GM10266 (cell line): ENCODE measurements at regions not wholly inside any gene's neighbourhood (a gene's known extent, or its start where the extent isn't known, plus 50 kb on each side); places are given as distances from the start of the nearest gene placed in this dataset.
"Not testable (repeated sequence)": the region's sequence is repeated elsewhere in the genome, so short reads cannot be mapped to it uniquely, and the experiment has no call there.

Source experiments
- DNase-seq: peaks from one replicate; pipeline ENCODE4 v3.0.0; 2012; ENCODE audit errors: extremely low spot score
- TF ChIP-seq, protein P1 (sequence below): IDR thresholded peaks from 2 replicates; pipeline ENCODE4 v1.5.1; 2012; ENCODE audit warnings: mild to moderate bottlenecking, low read depth; ENCODE audit not compliant: control insufficient read depth, insufficient read depth; ENCODE audit errors: missing control alignments

DNA sequence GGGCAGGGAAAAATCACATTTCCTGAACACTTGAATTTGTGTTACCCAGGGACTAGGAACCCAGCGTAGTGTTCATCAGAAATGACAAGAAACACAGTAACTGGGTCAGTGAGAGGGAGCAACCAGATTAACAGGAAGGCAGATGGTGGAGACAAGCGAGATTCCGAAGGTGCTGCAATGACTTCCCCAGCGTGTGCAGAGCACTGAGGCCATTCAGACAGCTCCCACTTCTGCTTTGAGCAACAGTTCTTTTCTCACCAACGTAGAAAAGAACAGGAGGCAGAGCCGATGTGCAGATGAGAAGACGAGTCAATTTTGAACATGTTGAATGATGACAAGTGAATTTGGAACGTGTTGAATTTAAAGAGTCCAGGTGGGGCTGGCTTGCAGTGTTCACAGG is 63.1 kb upstream of the IFNGR1 start:
- peak; percentile 31 for DNase-seq
- TF ChIP-seq, protein P1, sequence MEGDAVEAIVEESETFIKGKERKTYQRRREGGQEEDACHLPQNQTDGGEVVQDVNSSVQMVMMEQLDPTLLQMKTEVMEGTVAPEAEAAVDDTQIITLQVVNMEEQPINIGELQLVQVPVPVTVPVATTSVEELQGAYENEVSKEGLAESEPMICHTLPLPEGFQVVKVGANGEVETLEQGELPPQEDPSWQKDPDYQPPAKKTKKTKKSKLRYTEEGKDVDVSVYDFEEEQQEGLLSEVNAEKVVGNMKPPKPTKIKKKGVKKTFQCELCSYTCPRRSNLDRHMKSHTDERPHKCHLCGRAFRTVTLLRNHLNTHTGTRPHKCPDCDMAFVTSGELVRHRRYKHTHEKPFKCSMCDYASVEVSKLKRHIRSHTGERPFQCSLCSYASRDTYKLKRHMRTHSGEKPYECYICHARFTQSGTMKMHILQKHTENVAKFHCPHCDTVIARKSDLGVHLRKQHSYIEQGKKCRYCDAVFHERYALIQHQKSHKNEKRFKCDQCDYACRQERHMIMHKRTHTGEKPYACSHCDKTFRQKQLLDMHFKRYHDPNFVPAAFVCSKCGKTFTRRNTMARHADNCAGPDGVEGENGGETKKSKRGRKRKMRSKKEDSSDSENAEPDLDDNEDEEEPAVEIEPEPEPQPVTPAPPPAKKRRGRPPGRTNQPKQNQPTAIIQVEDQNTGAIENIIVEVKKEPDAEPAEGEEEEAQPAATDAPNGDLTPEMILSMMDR = no peak

DNA sequence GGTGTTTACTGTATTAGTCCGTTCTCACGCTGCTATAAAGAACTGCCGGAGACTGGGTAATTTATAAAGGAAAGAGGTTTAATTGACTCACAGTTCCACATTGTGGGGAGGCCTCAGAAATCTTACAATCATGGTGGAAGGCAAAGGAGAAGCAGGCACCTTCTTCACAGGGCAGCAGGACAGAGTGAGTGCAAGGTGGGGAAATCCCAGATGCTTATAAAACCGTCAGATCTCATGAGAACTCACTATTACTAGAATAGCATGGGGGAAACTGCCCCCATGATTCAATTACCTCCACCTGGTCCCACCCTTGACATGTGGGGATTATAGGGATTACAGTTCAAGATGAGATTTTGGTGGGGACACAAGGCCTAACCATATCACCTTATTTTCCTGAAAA is 60.1 kb upstream of the IFNGR1 start:
- DNase-seq = not testable (repeated sequence)

DNA sequence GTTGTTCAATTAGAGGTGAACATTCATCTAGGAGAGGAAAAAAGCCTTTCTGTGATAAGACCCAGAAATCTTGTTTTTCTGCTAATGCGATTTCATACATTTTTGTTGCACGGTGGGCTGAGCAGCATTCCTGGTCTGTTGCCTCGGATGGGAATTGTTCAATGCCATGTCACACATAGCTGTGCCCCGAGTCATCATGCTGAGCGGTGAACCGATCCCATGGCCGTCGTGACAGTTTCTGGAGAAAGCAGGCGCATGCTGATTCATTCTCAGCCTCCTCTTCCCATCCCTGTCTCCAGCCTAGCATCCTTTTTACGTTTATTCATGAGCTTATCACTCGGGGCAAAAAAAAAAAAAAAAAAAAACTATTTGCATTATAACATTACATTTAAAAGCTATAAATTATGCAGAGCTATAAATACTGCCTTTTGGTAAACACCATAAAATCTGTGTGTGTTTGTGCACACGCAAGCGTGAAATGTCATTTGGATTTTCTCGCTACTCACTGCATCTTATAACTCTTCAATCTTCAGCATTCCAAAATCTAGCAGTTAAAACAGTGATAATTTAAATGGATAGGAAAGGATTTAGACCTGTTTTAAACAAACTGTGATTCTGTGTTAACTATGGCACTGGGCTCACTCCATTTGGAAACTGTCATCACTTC is 58.9 kb upstream of the IFNGR1 start:
- DNase-seq = no peak

DNA sequence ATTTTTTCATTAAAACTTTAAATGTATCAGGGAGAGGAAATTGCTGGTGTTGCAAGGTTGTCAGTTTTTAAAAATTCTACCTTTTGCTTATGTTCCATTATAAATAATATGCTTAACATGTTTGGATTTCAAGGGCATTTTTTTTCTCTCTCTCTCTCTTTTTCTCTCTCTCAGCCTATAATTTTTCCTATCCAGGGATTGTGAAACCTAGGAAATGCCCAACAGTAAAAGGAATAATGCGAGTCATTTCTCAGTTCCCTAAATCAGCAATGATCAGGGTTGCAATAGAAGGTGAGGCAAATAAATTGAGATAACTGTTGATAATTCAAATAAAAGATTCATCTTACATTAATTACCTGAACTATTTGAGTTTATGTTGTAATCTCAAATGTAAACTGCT is 53.2 kb upstream of the IFNGR1 start:
- no peak for DNase-seq

More for the DNA sequence above, 58.9 kb upstream of the IFNGR1 start:
- TF ChIP-seq, protein P1 = no peak

DNA sequence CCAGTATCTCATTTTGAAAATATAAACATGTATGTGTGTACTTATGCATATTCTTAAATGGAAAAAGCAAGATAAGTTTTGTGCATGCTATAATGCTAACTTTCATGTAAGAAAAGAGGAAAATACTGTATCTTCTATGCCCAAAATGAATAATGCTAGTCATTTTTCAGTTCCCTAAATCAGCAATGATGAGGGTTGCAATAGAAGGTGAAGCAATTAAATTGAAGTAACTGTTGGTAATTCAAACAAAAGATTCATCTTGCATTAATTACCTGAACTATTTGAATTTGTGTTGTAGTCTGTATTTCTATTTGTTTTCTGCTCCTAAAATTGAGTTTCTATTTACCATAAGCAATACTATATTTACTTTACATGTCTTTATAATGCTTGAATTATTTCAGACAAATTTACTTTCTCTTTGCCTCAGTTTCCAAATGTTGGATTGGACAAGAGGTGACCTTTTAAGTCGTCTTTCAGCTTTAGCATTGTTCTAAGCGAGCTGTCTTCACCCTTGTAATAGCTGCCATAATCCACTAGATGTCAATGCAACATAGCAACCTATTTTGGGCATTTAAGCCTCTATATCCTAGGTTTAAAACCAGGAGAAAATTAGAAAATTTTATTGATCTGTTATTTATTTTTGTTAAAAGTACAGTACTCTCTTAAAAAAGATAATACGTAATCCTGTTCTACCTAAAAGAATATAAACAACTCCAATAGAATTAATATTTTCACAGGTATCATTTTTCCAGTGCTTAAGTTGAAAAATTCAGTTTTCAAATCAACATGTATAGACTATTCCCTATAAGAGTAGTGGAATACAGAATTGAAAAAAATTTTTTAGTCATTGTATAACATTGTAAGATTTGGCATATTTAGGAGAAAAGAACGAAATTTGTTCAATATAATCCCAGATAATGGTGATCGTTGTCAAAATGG is 52.3 kb upstream of the IFNGR1 start:
- no peak for DNase-seq
- TF ChIP-seq, protein P1 = peak; percentile 80

More for the DNA sequence above, 53.2 kb upstream of the IFNGR1 start:
- TF ChIP-seq, protein P1 = no peak

DNA sequence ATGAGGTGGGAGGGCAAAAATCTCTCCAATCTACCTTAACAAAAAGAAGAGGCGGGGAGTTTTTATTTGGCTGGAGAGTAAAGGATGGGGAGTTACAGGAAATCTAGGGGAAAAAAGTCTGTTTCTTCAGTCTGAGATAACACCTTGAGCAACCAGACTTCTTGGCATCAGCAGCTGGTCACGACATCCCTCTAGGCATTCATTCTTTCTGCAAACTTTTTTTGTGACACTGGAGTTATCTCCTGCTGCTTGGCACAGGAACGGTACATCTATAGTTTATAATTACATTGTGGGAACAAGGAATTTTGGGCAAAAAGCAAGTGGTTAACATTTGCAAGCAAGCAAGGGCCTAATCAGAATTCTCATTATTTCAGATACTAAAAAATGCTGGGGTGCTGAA is 50.6 kb upstream of the IFNGR1 start:
- TF ChIP-seq, protein P1 = no peak
- no peak for DNase-seq

DNA sequence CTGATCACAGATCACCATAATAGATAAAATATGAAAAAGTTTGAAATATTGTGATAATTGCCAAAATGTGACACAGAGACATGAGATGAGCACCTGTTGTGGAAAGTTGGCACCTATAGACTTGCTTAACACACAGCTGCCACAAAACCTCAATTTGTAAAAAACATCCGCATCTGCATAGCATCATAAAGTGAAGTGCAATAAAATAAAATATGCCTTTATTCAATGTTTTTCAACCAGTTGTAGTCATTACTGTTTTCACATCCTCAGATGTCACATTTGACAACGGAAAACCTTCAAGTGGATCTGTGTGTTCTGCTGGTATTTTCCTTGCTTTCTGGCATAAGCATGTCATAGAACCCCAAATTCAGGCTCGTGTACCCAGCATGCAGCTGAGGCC is 50.2 kb upstream of the IFNGR1 start:
- TF ChIP-seq, protein P1 = no peak

More for the DNA sequence above, 50.2 kb upstream of the IFNGR1 start:
- DNase-seq = no peak
